Fibroblast of lung (primary cell): ENCODE measurements at regions not wholly inside any gene's neighbourhood (a gene's known extent, or its start where the extent isn't known, plus 50 kb on each side); places are given as distances from the start of the nearest gene placed in this dataset.
"Not testable (repeated sequence)": the region's sequence is repeated elsewhere in the genome, so short reads cannot be mapped to it uniquely, and the experiment has no call there.

Experiments used
- DNase-seq, 2 donors: peaks; one replicate each; pipeline versions ENCODE4 v3.0.0 to v3.0.0-alpha.2; 2010; ENCODE audit warnings: low read depth in 2 of 2
- H2AFZ ChIP-seq: 2 replicates; pipeline ENCODE4 v1.5.1; 2012; ENCODE audit warnings: low read length, control low read depth, inconsistent platforms
- H3K27ac ChIP-seq: 2 replicates; pipeline ENCODE4 v1.5.1; 2011; ENCODE audit warnings: low read length, control low read depth; ENCODE audit not compliant: insufficient read depth
- H3K27me3 ChIP-seq: 2 replicates; pipeline ENCODE4 v1.5.1; 2011; ENCODE audit warnings: mild to moderate bottlenecking, low read length; ENCODE audit not compliant: control insufficient read depth, insufficient read depth
- H3K36me3 ChIP-seq: 2 replicates; pipeline ENCODE4 v1.5.1; 2011; ENCODE audit warnings: low read length; ENCODE audit not compliant: control insufficient read depth, insufficient read depth
- H3K4me1 ChIP-seq: 2 replicates; pipeline ENCODE4 v1.5.1; 2011; ENCODE audit warnings: low read length; ENCODE audit not compliant: control insufficient read depth, insufficient read depth; ENCODE audit errors: extremely low read depth
- H3K4me2 ChIP-seq: 2 replicates; pipeline ENCODE4 v1.5.1; 2011; ENCODE audit warnings: low read length, control low read depth; ENCODE audit not compliant: insufficient read depth; ENCODE audit errors: extremely low read depth
- H3K4me3 ChIP-seq, 4 experiments: fragments of 200-600 bp in 1 of 4; sonication (generic) in 1 of 4; replicated peaks in 1 of 4; 2 replicates each; pipeline ENCODE4 v1.5.1; 2011 to 2016; ENCODE audit warnings: low read length in 4 of 4, low read depth in 3 of 4, mild to moderate bottlenecking in 3 of 4, control low read depth in 2 of 4, inconsistent platforms in 1 of 4, mixed read lengths in 1 of 4; ENCODE audit not compliant: insufficient read depth in 1 of 4; ENCODE audit errors: control extremely low read depth in 1 of 4
- H3K79me2 ChIP-seq: 2 replicates; pipeline ENCODE4 v1.5.1; 2012; ENCODE audit warnings: mild to moderate bottlenecking, low read length, inconsistent platforms; ENCODE audit not compliant: control insufficient read depth, insufficient read depth
- H3K9ac ChIP-seq: 2 replicates; pipeline ENCODE4 v1.5.1; 2011; ENCODE audit warnings: mild to moderate bottlenecking, low read length, control low read depth; ENCODE audit not compliant: insufficient read depth
- H3K9me3 ChIP-seq: 2 replicates; pipeline ENCODE4 v1.5.1; 2012; ENCODE audit warnings: low read depth, low read length; ENCODE audit not compliant: control insufficient read depth, insufficient read depth
- H4K20me1 ChIP-seq: 2 replicates; pipeline ENCODE4 v1.5.1; 2011; ENCODE audit warnings: low read length; ENCODE audit not compliant: control insufficient read depth, insufficient read depth; ENCODE audit errors: extremely low read depth
- EZH2 ChIP-seq: IDR thresholded peaks from 2 replicates; pipeline ENCODE4 v1.5.1; 2012; ENCODE audit warnings: low read length, control low read depth, mild to moderate bottlenecking; ENCODE audit errors: missing control alignments
- TF ChIP-seq, protein P1 (sequence below), 2 donors: IDR thresholded peaks in 1 of 2; conservative IDR thresholded peaks in 1 of 2; 1 replicate in 1 of 2; 2 replicates in 1 of 2; pipeline ENCODE4 v1.5.1; 2011 to 2012; ENCODE audit warnings: low read length in 2 of 2, control low read depth in 1 of 2, inconsistent platforms in 1 of 2, low read depth in 1 of 2, mild to moderate bottlenecking in 1 of 2

DNA sequence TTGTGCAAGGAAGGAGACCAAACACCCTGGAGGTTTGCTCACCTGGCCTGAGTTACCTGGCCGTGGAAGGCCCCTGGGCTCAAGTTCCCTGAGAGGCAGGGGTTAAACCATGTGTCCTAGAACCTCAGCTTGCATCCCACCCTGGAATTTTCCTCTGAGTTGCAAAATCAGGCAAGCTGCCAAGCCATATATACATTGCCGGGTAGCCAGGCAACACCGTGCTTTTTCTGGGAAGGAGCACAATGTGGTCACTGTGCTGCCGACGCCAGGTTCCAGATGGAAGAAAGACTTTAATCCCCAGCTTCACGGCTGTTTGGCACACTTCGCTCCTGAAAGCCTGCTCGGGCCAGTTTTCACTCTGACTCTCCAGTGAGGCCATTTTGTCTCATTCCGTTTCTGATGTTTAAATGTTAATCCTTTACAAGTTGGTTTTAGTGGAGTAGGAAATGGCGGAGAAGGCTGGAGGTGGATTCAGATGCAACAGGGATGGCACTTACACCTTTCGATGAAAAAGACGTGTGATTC is 60.1 kb upstream of the PEG3 start:
- Histone ChIP-seq H3K9me3 (no peaks in the 10 kb centered on the region), H3K9ac (no peak overlapping the region), H3K36me3 (no peaks in the 10 kb centered on the region), H3K4me2 (no peak overlapping the region), H4K20me1 (no peaks in the 10 kb centered on the region), H2AFZ (no peak overlapping the region), H3K79me2 (no peaks in the 10 kb centered on the region), H3K4me3 (no peak overlapping the region), H3K4me1 (no peaks in the 10 kb centered on the region), H3K27me3 (no peaks in the 10 kb centered on the region), H3K27ac (no peak overlapping the region)
- TF ChIP-seq EZH2, result no peak
- TF ChIP-seq, protein P1, sequence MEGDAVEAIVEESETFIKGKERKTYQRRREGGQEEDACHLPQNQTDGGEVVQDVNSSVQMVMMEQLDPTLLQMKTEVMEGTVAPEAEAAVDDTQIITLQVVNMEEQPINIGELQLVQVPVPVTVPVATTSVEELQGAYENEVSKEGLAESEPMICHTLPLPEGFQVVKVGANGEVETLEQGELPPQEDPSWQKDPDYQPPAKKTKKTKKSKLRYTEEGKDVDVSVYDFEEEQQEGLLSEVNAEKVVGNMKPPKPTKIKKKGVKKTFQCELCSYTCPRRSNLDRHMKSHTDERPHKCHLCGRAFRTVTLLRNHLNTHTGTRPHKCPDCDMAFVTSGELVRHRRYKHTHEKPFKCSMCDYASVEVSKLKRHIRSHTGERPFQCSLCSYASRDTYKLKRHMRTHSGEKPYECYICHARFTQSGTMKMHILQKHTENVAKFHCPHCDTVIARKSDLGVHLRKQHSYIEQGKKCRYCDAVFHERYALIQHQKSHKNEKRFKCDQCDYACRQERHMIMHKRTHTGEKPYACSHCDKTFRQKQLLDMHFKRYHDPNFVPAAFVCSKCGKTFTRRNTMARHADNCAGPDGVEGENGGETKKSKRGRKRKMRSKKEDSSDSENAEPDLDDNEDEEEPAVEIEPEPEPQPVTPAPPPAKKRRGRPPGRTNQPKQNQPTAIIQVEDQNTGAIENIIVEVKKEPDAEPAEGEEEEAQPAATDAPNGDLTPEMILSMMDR (conservative IDR thresholded peaks at IDR 0.05 in 1 of 2, IDR thresholded peaks at IDR 0.05 in 1 of 2; ENCODE audit: low read depth in 1 of 2, low read length in 2 of 2), result no peak
- DNase-seq, result no peak

DNA sequence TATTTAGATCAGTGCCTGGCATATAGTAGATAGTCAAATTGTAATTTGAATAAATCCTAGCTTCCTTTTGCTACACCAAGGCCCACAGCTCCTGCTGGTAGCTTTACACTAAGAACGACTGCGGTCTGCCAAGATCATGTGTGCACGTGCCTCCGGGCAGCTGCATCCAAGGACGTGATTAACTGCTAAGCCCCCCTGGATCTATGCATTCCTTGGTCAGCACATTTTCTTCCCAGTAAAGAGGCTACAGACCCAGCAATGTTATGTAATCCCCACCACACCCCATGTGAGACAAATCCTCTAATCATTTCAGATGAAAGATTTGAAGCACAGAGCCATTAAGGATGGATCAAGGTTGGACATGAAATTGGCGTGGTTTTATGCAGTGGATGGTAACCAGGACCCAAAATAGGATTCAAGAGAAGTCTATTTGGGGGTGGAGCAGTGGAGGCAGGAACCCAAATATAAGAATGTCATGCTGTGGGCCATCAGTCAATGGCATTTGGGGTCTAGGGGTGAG is 65.2 kb upstream of the PEG3 start:
- no peak overlapping the region for H3K27ac ChIP-seq
- no peak overlapping the region for H2AFZ ChIP-seq
- H3K9me3 ChIP-seq, result no peaks in the 10 kb centered on the region
- no peak for TF ChIP-seq EZH2
- TF ChIP-seq, protein P1 (conservative IDR thresholded peaks at IDR 0.05 in 1 of 2, IDR thresholded peaks at IDR 0.05 in 1 of 2; ENCODE audit: low read depth in 1 of 2, low read length in 2 of 2), result no peak
- H4K20me1 ChIP-seq, result no peaks in the 10 kb centered on the region
- no peak overlapping the region for H3K4me3 ChIP-seq
- no peaks in the 10 kb centered on the region for H3K36me3 ChIP-seq
- H3K4me1 ChIP-seq, result no peaks in the 10 kb centered on the region
- H3K27me3 ChIP-seq, result no peaks in the 10 kb centered on the region
- H3K9ac ChIP-seq, result no peak overlapping the region
- no peaks in the 10 kb centered on the region for H3K79me2 ChIP-seq
- DNase-seq, result no peak
- H3K4me2 ChIP-seq, result no peak overlapping the region

- TF ChIP-seq EZH2, result no peak
- TF ChIP-seq, protein P1 (conservative IDR thresholded peaks at IDR 0.05 in 1 of 2, IDR thresholded peaks at IDR 0.05 in 1 of 2; ENCODE audit: low read depth in 1 of 2, low read length in 2 of 2), result no peak
- Histone ChIP-seq H3K9me3 (no peaks in the 10 kb centered on the region), H3K4me2 (no peak overlapping the region), H4K20me1 (no peaks in the 10 kb centered on the region), H2AFZ (no peak overlapping the region), H3K4me1 (no peaks in the 10 kb centered on the region), H3K27ac (no peak overlapping the region), H3K36me3 (no peaks in the 10 kb centered on the region), H3K27me3 (no peaks in the 10 kb centered on the region), H3K9ac (no peak overlapping the region), H3K79me2 (no peaks in the 10 kb centered on the region), H3K4me3 (no peak overlapping the region)
- DNase-seq, result no peak
These were observed 72.0 kb upstream of the PEG3 start for GRCh38 chr19:56912401-56913112.

GRCh38 chr19:56913113-56913455 is 72.6 kb upstream of the PEG3 start:
- not testable (repeated sequence) for H3K9me3 ChIP-seq, H3K79me2 ChIP-seq, H3K9ac ChIP-seq

More at GRCh38 chr19:56913113-56913455, 72.6 kb upstream of the PEG3 start:
- H2AFZ ChIP-seq, H3K4me1 ChIP-seq, DNase-seq, H3K4me2 ChIP-seq, H3K4me3 ChIP-seq, H3K27me3 ChIP-seq, H3K36me3 ChIP-seq, H4K20me1 ChIP-seq, H3K27ac ChIP-seq: not testable (repeated sequence)
